ENCODE measurements at regions not wholly inside any gene's neighbourhood (a gene's known extent, or its start where the extent isn't known, plus 50 kb on each side); places are given as distances from the start of the nearest gene placed in this dataset.
"Not testable (repeated sequence)": the region's sequence is repeated elsewhere in the genome, so short reads cannot be mapped to it uniquely, and the experiment has no call there.

GRCh38 chr5:145025775-145026174, 809.4 kb downstream of the PRELID2 start:
- no peak overlapping the region for H3K4me3 ChIP-seq (replicated peaks; ENCODE audit: low read depth, low read length)
- no peak for DNase-seq (ENCODE audit: extremely low read depth, low read depth)
- TF ChIP-seq CTCF (IDR thresholded peaks at IDR 0.05; ENCODE audit: low read depth, low read length, missing control alignments) = no peak

- DNase-seq (ENCODE audit: extremely low read depth, low read depth) = no peak
- no peak for TF ChIP-seq CTCF (IDR thresholded peaks at IDR 0.05; ENCODE audit: low read depth, low read length, missing control alignments)
- H3K4me3 ChIP-seq (replicated peaks; ENCODE audit: low read depth, low read length) = no peak overlapping the region
These were observed 820.0 kb downstream of the PRELID2 start for GRCh38 chr5:145015146-145015545.

GRCh38 chr5:145014109-145014508, 821.0 kb downstream of the PRELID2 start:
- DNase-seq (ENCODE audit: extremely low read depth, low read depth) = no peak
- no peak for TF ChIP-seq CTCF (IDR thresholded peaks at IDR 0.05; ENCODE audit: low read depth, low read length, missing control alignments)
- no peak overlapping the region for H3K4me3 ChIP-seq (replicated peaks; ENCODE audit: low read depth, low read length)

- H3K4me3 ChIP-seq (replicated peaks; ENCODE audit: low read depth, low read length) = no peak overlapping the region
- no peak for TF ChIP-seq CTCF (IDR thresholded peaks at IDR 0.05; ENCODE audit: low read depth, low read length, missing control alignments)
- no peak for DNase-seq (ENCODE audit: extremely low read depth, low read depth)
These were observed 824.3 kb downstream of the PRELID2 start for GRCh38 chr5:145010834-145011233.

GRCh38 chr5:145008876-145009530, 826.1 kb downstream of the PRELID2 start:
- TF ChIP-seq CTCF (IDR thresholded peaks at IDR 0.05; ENCODE audit: low read depth, low read length, missing control alignments) = no peak
- DNase-seq (ENCODE audit: extremely low read depth, low read depth) = no peak

GRCh38 chr5:144994356-144994755, 823.7 kb downstream of the KCTD16 start:
- not testable (repeated sequence) for DNase-seq (ENCODE audit: extremely low read depth, low read depth); H3K4me3 ChIP-seq (replicated peaks; ENCODE audit: low read depth, low read length)

More at GRCh38 chr5:145008876-145009530, 826.1 kb downstream of the PRELID2 start:
- no peak overlapping the region for H3K4me3 ChIP-seq (replicated peaks; ENCODE audit: low read depth, low read length)

GRCh38 chr5:144983101-144983500, 812.4 kb downstream of the KCTD16 start:
- no peak for DNase-seq (ENCODE audit: extremely low read depth, low read depth)
- TF ChIP-seq CTCF (IDR thresholded peaks at IDR 0.05; ENCODE audit: low read depth, low read length, missing control alignments) = no peak

More at GRCh38 chr5:144983101-144983500, 812.4 kb downstream of the KCTD16 start:
- no peak overlapping the region for H3K4me3 ChIP-seq (replicated peaks; ENCODE audit: low read depth, low read length)

Data from HFF-Myc (cell line).